A673 (cell line): ENCODE measurements at regions not wholly inside any gene's neighbourhood (a gene's known extent, or its start where the extent isn't known, plus 50 kb on each side); places are given as distances from the start of the nearest gene placed in this dataset.

ENCODE experiments used
- BruUV-seq: library from RNA; stranded (reverse); fragments of 400-500 nt; replicated peaks from 2 replicates; lab custom pipeline; 2021; lab: Mats Ljungman, UMichigan
- CTCF ChIA-PET: fragments of 300-600 bp; sonication (Branson Sonifier 250); formaldehyde crosslinking; loops from one replicate; lab custom pipeline; 2022; ENCODE audit warnings: antibody characterized with exemption; lab: Charles Lee
- POLR2A ChIA-PET: fragments of 300-600 bp; sonication (Branson Sonifier 250); formaldehyde crosslinking; loops from one replicate; lab custom pipeline; 2022; ENCODE audit warnings: antibody characterized with exemption; ENCODE audit not compliant: low non-redundant PET; lab: Charles Lee
- DNase-seq: peaks from one replicate; pipeline ENCODE4 v3.0.0-alpha.2; 2015; ENCODE audit warnings: low spot score
- H3K27ac ChIP-seq: fragments of 200-600 bp; sonication (generic); 2 replicates; pipeline ENCODE4 v1.5.1; 2016; ENCODE audit warnings: mixed run types, low read depth, mild to moderate bottlenecking, mixed read lengths, antibody characterized with exemption, low read length; ENCODE audit not compliant: poor library complexity, severe bottlenecking
- H3K27me3 ChIP-seq: fragments of 200-600 bp; sonication (generic); replicated peaks from 2 replicates; pipeline ENCODE4 v1.6.1; 2017; ENCODE audit warnings: mixed run types, low read depth, mild to moderate bottlenecking, mixed read lengths, antibody characterized with exemption, low read length; ENCODE audit not compliant: insufficient read depth, poor library complexity
- H3K36me3 ChIP-seq: fragments of 200-600 bp; sonication (generic); 2 replicates; pipeline ENCODE4 v1.6.1; 2016; ENCODE audit warnings: mixed run types, mild to moderate bottlenecking, mixed read lengths, antibody characterized with exemption, low read length; ENCODE audit not compliant: insufficient read depth, poor library complexity, severe bottlenecking
- H3K4me1 ChIP-seq: fragments of 200-600 bp; sonication (generic); 2 replicates; pipeline ENCODE4 v1.6.1; 2017; ENCODE audit warnings: mixed run types, mild to moderate bottlenecking, mixed read lengths, antibody characterized with exemption, low read length; ENCODE audit not compliant: insufficient read depth, poor library complexity, severe bottlenecking
- H3K4me3 ChIP-seq: fragments of 200-600 bp; sonication (generic); 2 replicates; pipeline ENCODE4 v1.5.1; 2016; ENCODE audit warnings: low read depth, mixed run types, mild to moderate bottlenecking, mixed read lengths, low read length; ENCODE audit not compliant: poor library complexity, severe bottlenecking
- H3K9me3 ChIP-seq: fragments of 200-600 bp; sonication (generic); 2 replicates; pipeline ENCODE4 v1.6.1; 2016; ENCODE audit warnings: mixed run types, low read depth, mild to moderate bottlenecking, mixed read lengths, antibody characterized with exemption, low read length; ENCODE audit not compliant: poor library complexity, severe bottlenecking
- EZH2 ChIP-seq: fragments of 200-600 bp; sonication (generic); IDR thresholded peaks from 2 replicates; pipeline ENCODE4 v1.6.1; 2017; ENCODE audit warnings: borderline replicate concordance, low read depth, mild to moderate bottlenecking, mixed read lengths, antibody characterized with exemption, low read length; ENCODE audit not compliant: poor library complexity, severe bottlenecking
- intact Hi-C: fragments of 100-400 bp; cut with micrococcal nuclease; formaldehyde crosslinking; loops from one replicate; pipeline ENCODE4 v1.10.0; 2022; ENCODE audit not compliant: unreplicated experiment
- TF ChIP-seq, protein P1 (sequence below): fragments of 300-800, 200-600 bp; sonication (generic); conservative IDR thresholded peaks from 2 replicates; pipeline ENCODE4 v1.5.1; 2017; ENCODE audit warnings: low read depth, mild to moderate bottlenecking, antibody characterized with exemption, low read length, moderate library complexity, mixed read lengths

DNA sequence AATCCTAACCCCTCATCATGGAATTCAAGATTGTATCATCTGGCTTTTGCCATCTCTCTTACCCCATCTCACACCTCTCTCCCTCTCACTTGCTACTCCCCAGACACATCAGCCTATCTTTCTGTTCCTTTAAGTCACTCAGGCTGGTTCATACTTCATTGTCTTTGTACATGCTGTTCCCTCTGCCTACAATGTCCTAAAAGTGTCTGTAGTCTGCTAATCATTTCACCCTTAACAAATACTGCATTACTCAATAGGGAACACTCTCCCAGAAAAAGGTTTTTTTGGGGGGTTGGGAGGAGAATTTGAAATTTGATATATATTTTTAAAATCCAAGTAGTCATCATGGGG is 146.2 kb upstream of the KLF7 start:
- H3K36me3 ChIP-seq, result no peaks in the 10 kb centered on the region
- H3K4me1 ChIP-seq, result no peaks in the 10 kb centered on the region
- intact Hi-C loops, result no loop called here
- H3K4me3 ChIP-seq, result no peak overlapping the region
- no peaks in the 10 kb centered on the region for H3K9me3 ChIP-seq
- no peak overlapping the region for H3K27ac ChIP-seq
- H3K27me3 ChIP-seq, result no peaks in the 10 kb centered on the region
- TF ChIP-seq EZH2, result no peak
- CTCF ChIA-PET, result no interaction called here
- no peak for DNase-seq
- no TSS peak for BruUV-seq
- POLR2A ChIA-PET, result no interaction called here

DNA sequence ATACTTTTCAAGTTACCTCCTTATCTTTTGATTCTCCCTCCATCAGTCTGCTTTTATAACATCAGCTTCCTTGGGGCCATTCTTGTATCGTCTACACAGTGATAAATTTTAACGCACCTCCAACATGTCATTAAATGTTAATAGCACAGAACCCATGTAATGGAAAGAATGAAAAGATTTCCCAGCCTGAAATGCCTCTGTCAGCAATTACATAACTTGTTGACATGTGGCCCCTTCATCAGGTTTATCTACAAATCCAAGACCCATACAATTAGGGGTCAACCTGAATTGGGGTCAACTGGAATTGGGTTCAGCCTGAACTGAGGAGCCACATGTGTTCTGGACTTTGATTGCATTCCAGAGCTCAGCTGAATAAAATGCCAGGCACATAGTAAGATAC is 148.2 kb upstream of the KLF7 start:
- intact Hi-C loops, result no loop called here
- ChIA-PET POLR2A (no interaction called here), CTCF (interaction anchor here (0.6 kb wide), 1 partner anchor 940 kb away, joined by 3 read pairs; no protein-coding TSS in a partner anchor)
- Histone ChIP-seq H3K4me1 (no peaks in the 10 kb centered on the region), H3K36me3 (no peaks in the 10 kb centered on the region), H3K27me3 (no peaks in the 10 kb centered on the region), H3K9me3 (no peaks in the 10 kb centered on the region), H3K27ac (no peak overlapping the region), H3K4me3 (no peak overlapping the region)
- no TSS peak for BruUV-seq
- no peak for TF ChIP-seq EZH2
- TF ChIP-seq, protein P1, sequence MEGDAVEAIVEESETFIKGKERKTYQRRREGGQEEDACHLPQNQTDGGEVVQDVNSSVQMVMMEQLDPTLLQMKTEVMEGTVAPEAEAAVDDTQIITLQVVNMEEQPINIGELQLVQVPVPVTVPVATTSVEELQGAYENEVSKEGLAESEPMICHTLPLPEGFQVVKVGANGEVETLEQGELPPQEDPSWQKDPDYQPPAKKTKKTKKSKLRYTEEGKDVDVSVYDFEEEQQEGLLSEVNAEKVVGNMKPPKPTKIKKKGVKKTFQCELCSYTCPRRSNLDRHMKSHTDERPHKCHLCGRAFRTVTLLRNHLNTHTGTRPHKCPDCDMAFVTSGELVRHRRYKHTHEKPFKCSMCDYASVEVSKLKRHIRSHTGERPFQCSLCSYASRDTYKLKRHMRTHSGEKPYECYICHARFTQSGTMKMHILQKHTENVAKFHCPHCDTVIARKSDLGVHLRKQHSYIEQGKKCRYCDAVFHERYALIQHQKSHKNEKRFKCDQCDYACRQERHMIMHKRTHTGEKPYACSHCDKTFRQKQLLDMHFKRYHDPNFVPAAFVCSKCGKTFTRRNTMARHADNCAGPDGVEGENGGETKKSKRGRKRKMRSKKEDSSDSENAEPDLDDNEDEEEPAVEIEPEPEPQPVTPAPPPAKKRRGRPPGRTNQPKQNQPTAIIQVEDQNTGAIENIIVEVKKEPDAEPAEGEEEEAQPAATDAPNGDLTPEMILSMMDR, result no peak
- DNase-seq, result no peak

DNA sequence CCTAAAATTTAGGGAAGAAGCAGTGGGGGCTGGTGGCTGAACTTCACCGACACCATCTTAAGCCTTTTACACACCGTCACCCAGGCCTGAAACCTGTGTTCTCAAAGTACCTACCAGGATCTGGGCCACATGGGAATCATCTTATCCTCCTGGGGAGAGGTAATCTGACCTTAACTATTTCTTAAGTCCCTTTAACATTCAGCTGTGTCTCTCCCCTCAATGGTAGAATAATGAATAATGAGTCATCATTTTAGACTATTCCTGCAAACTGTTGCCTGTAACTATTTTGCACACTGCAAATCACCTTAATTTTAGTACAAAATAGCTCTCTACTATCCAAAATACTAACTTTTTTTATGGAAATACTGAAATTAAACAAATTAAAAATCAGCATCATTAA is 149.4 kb upstream of the KLF7 start:
- no peak for DNase-seq
- CTCF ChIA-PET, result interaction anchor here (0.5 kb wide), 1 partner anchor 488 kb away, joined by 4 read pairs; no protein-coding TSS in a partner anchor

DNA sequence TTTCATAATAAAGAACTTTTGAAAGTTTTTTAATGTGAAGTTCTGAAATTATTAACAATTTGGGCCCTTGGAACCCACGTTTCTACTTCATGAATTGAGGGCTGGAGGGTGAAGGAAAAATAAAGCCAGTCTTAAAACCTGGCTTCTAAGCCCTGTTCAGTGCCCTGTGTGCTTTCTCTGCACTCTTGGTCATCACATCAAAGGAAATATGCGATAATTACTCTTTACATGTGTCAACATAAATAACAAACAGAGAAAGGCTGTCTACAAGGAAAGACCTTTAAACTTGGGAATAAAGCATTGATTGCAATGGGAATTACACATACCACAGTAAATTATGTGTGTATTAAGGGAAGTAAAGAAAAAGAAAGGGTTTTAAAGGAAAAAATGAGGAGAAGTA is 150.7 kb upstream of the KLF7 start:
- no peak overlapping the region for H3K27ac ChIP-seq
- no peak overlapping the region for H3K4me3 ChIP-seq
- no peak for DNase-seq
- ChIA-PET CTCF (no interaction called here), POLR2A (no interaction called here)
- BruUV-seq, result no TSS peak
- intact Hi-C loops, result no loop called here
- H3K9me3 ChIP-seq, result no peaks in the 10 kb centered on the region
- TF ChIP-seq, protein P1, result no peak
- no peak for TF ChIP-seq EZH2
- no peaks in the 10 kb centered on the region for H3K4me1 ChIP-seq
- H3K27me3 ChIP-seq, result no peaks in the 10 kb centered on the region
- no peaks in the 10 kb centered on the region for H3K36me3 ChIP-seq

More for the DNA sequence above, 149.4 kb upstream of the KLF7 start:
- POLR2A ChIA-PET, result no interaction called here
- TF ChIP-seq, protein P1, result no peak
- TF ChIP-seq EZH2, result no peak
- BruUV-seq, result no TSS peak
- Histone ChIP-seq H3K27ac (no peak overlapping the region), H3K9me3 (no peaks in the 10 kb centered on the region), H3K4me3 (no peak overlapping the region), H3K27me3 (no peaks in the 10 kb centered on the region), H3K4me1 (no peaks in the 10 kb centered on the region), H3K36me3 (no peaks in the 10 kb centered on the region)
- intact Hi-C loops, result no loop called here
